ENCODE measurements at regions not wholly inside any gene's neighbourhood (a gene's known extent, or its start where the extent isn't known, plus 50 kb on each side); places are given as distances from the start of the nearest gene placed in this dataset.

- ATAC-seq, result no peak
These were observed 72.5 kb downstream of the MRPL46 start for GRCh38 chr15:88394553-88395145.

GRCh38 chr15:88393719-88394519, 73.3 kb downstream of the MRPL46 start:
- no peak overlapping the region for H3K4me3 Mint-ChIP-seq

More at GRCh38 chr15:88394553-88395145, 72.5 kb downstream of the MRPL46 start:
- no peaks in the 10 kb centered on the region for H3K36me3 Mint-ChIP-seq
- peaks cover 5% of the 10 kb centered on the region; the same call in 1 of the 2 replicates for H3K4me1 Mint-ChIP-seq
- CTCF ChIA-PET, result interaction anchor here (0.9 to 2.7 kb wide), 2 partner anchors 41 to 63 kb away, joined by 4 to 10 read pairs; no protein-coding TSS in a partner anchor
- no peak for DNase-seq (ENCODE audit: low spot score)
- no peaks in the 10 kb centered on the region; the same call in 1 of the 2 replicates for H3K27me3 Mint-ChIP-seq (ENCODE audit: low read depth)
- no peak overlapping the region for H3K4me3 Mint-ChIP-seq
- no peak overlapping the region for H3K27ac Mint-ChIP-seq
- TF ChIP-seq KAT7 (CRISPR knock-in tag; IDR thresholded peaks at IDR 0.05; ENCODE audit: borderline replicate concordance) (no peak), IRF1 (CRISPR knock-in tag; IDR thresholded peaks at IDR 0.05) (no peak), NFATC4 (CRISPR knock-in tag; IDR thresholded peaks at IDR 0.05) (no peak), ZNF423 (CRISPR knock-in tag; IDR thresholded peaks at IDR 0.05) (no peak), NR1H2 (CRISPR knock-in tag; IDR thresholded peaks at IDR 0.05) (no peak), ERG (CRISPR knock-in tag; IDR thresholded peaks at IDR 0.05) (no peak), ZNF138 (CRISPR knock-in tag; conservative IDR thresholded peaks at IDR 0.05) (no peak), ELF4 (CRISPR knock-in tag; IDR thresholded peaks at IDR 0.05; ENCODE audit: low read depth) (no peak), TEAD4 (CRISPR knock-in tag; IDR thresholded peaks at IDR 0.05) (no peak), E2F1 (CRISPR knock-in tag; IDR thresholded peaks at IDR 0.05) (no peak), ZNF425 (CRISPR knock-in tag; conservative IDR thresholded peaks at IDR 0.05) (no peak), ZNF232 (CRISPR knock-in tag; IDR thresholded peaks at IDR 0.05) (no peak)
- H3K9me3 Mint-ChIP-seq, result peaks cover 4% of the 10 kb centered on the region
- POLR2A ChIA-PET, result no interaction called here

More at GRCh38 chr15:88393719-88394519, 73.3 kb downstream of the MRPL46 start:
- POLR2A ChIA-PET, result no interaction called here
- no peaks in the 10 kb centered on the region; the same call in 1 of the 2 replicates for H3K27me3 Mint-ChIP-seq (ENCODE audit: low read depth)
- peaks cover 5% of the 10 kb centered on the region; the same call in 1 of the 2 replicates for H3K4me1 Mint-ChIP-seq
- H3K27ac Mint-ChIP-seq, result no peak overlapping the region
- TF ChIP-seq OVOL2 (CRISPR knock-in tag; IDR thresholded peaks at IDR 0.05; ENCODE audit: borderline replicate concordance), result no peak
- no peak for TF ChIP-seq ZNF425 (CRISPR knock-in tag; conservative IDR thresholded peaks at IDR 0.05)
- TF ChIP-seq ZBTB43 (CRISPR knock-in tag; IDR thresholded peaks at IDR 0.05), result no peak
- no peak for TF ChIP-seq ETV6 (CRISPR knock-in tag; IDR thresholded peaks at IDR 0.05)
- TF ChIP-seq TCF7 (CRISPR knock-in tag; IDR thresholded peaks at IDR 0.05; ENCODE audit: low read depth), result no peak
- no peak for TF ChIP-seq GABPB1 (CRISPR knock-in tag; IDR thresholded peaks at IDR 0.05)
- TF ChIP-seq JAZF1 (CRISPR knock-in tag; IDR thresholded peaks at IDR 0.05), result no peak
- TF ChIP-seq ZNF232 (CRISPR knock-in tag; IDR thresholded peaks at IDR 0.05), result no peak
- no peaks in the 10 kb centered on the region for H3K36me3 Mint-ChIP-seq
- DNase-seq (ENCODE audit: low spot score) (no peak), ATAC-seq (no peak)
- CTCF ChIA-PET, result interaction anchor here (0.9 to 2.7 kb wide), 3 partner anchors 41 to 63 kb away, joined by 3 to 10 read pairs (median 4); no protein-coding TSS in a partner anchor
- H3K9me3 Mint-ChIP-seq, result peaks cover 7% of the 10 kb centered on the region

Measured in WTC11 (cell line).